NCI-H146 treated with DMSO at 0.1 percent for 48 hours (cell line): ENCODE measurements at regions not wholly inside any gene's neighbourhood (a gene's known extent, or its start where the extent isn't known, plus 50 kb on each side); places are given as distances from the start of the nearest gene placed in this dataset.

Experiments
- DNase-seq: peaks from one replicate; lab custom pipeline; 2025; ENCODE audit not compliant: unreplicated experiment; lab: John Stamatoyannopoulos, UW

DNA sequence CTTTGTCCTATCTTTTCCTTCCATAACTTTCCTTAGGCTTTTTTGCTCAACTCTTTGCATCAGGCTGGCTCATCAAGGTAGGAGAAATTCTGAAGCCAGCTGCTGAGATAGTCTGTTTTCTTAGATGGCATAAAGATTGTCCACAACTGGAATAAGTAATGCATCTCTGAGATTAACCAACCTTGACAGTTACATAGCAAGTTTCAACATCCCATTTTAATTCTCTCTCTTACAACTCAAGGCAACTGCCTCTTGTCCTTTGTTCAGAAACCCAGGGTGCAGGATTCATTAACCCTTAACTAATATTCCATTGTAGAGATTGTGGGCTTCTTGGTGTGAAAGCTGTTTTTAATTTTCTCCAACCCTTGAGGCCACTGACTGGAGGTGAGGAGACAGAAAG lies 239.2 kb downstream of the LACC1 start:
- no peak for DNase-seq

DNA sequence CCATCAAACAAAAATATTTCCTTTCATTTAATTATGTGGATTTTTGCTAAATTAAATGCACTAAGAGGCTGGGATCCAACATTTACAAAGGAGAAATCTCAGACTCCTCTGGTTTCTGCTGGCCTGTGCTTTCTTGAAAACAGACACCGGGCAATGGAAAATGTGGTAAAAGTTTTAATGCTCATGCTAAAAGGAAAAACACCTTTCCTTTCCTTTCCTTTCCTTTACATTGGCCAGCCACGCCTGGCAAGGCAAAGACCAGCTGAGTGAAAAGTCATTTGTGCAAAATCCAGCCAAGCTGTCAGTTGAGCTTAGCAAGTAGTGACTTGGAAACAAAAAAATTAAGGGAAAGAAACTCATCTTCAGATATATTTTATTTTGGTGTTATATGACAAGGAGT lies 240.3 kb downstream of the LACC1 start:
- DNase-seq, result no peak

DNA sequence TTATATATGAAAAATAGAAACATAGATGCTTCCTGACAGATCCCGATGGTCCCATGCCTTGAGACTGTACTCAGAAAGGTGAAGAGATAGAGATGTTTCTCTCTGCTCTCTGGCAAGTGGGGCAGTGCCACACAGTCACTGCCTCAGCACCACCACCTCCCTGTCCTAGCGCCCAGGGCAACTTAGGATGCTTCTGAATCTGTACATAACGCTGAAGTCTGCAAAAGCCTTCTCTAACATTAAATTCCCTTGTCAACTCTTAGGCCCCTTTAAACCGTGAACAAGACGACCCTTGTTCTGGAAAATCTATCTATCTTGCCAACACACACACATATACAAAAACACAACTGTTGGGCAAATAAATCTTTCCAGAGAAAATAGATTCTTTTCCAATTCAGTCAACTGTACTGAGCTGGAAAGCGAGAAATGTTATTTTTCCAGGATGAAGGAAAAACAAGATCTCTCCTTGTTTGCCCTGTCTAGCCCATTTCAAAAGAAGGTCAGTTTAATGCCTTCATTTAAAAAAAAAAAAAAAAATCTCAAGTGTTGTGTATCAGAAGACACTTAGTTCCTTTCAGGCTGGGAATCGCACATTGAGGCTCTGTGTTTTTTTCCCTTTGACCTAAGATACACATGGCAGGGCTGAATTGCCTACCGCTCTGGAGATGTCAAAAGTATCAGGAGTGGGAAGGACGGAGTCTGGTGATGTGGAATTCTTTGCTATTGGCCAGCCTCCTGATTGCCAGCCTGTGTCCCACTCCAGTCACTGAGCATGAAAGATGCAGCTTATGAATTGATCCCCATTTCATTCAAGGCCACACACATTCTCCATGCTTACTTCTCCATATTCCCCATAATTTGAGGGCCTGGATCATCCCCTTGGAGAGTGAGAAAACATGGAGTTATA lies 241.4 kb downstream of the LACC1 start:
- DNase-seq, result no peak

DNA sequence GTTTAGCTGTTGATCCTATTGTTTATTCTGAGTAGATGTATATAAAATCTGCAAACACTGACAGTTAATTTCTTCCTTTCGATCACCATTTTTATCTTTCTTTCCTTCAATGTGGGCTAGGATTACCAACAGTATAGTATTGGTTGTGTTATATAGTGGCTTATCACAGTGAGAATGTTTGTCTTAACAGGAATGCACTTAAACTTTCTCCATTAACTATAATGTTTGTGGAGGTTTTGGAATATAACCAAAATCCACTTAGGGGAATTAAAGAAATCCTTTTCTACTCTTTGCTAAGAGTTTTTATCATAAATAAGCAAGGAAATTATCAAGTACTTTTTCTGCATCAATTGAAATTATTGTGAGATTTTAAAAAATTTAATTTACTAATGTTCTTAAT lies 244.6 kb downstream of the LACC1 start:
- DNase-seq, result no peak

DNA sequence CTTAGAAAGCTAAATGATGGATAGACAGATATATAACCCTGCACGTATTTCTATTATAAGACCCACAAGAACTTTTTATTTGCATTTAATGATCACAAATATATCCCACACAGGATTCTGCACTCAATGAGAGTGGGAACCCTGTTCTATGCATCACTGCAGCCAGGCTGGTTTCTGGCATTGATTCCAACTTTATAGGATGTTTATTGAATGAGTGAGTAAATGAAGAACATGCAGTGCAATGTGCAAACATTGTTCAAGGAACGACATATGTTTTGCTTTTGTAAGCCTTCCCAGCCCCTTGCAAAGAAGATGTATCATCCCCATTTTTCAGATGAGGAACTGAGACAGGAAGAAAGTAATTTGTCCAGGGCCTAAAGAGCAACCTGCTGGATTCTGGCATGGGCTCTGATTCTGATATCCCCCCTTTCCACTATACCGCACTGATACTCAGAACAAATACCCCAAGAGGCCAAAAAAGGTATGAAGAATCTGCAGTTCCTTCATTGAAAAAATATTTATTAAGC lies 246.3 kb downstream of the LACC1 start:
- DNase-seq, result no peak

DNA sequence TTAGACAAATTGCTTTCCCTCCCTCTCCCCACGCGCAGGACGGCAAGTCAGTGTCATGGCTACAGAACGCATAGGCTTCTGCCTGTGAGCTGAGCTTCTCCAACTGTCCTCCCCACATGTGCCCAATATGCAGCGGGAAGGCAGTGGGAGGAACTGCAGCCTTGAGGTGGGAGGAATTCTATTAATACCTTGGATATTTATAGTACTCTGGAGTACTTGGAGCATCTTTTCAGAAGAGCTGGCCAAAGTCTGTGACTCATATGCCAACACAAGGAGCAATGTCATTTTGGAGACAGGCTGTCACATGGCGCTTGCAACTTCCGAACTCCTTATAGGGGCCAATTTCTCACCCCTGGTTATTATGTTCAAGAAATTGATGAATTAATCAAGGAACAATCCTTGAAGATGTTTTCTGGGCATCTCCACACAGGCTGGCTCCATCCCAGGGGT lies 245.0 kb upstream of the SERP2 start:
- DNase-seq, result no peak

DNA sequence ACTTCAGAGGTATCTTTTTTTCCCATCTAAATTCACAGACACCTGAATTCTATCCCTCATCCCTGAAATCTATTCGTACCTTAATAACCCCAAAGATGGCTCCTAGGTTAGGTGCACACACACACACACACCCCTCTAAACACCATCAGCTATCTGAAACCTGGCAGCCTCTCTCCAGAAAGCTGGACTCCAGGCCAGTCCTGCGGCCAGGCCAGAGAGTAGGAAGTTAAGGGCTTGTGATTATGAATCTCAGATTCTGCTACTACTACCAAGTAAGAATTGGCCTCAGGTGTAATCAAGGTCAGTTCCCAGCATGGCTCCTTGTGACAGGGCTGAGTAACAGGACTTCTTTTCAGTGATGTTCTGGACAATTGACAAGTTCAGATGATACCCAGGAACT lies 244.2 kb upstream of the SERP2 start:
- no peak for DNase-seq

DNA sequence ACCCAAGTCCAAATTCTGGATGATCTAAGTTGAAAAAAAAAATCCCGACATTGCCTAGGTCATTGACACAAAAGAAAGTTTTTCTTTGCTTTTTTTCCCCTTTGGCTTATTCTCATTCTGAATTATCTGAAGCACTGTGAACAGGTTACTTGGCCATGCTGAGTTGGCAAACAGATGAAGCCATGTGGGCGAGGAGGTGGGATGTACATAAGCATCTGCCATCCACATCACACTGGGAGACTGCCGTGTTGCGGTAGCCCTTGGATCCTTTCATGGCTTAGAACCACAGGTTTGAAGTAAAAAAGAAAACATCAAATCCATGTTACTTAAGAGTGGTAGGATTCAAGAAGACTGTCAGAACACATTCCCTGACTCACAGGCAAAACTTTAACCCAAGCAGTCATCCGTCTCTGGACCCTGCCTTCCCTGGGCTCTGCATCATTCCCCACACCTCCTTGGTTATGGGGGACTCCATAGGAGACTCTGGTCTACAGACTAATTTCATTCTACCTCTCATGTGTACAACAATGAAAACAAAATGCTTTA lies 242.5 kb upstream of the SERP2 start:
- DNase-seq, result no peak

DNA sequence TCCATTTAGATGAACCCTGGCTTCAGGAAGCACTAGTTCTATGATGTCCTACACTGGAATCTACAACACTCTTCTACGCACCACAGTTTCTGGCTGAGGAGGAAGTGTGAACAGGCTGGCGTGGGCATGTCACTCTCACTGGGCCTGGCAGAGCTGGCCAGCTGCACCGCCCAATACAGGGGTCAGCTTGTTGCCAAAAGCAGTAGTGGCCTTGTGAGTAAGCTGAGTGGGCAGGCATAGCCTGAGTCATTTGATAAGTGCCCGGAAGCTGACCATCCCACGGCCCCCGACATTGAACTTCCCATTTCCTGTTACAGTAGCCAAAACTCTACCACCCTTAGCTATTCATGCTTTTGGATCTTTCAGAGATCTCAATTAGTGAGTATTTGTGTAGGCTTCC lies 240.9 kb upstream of the SERP2 start:
- no peak for DNase-seq

DNA sequence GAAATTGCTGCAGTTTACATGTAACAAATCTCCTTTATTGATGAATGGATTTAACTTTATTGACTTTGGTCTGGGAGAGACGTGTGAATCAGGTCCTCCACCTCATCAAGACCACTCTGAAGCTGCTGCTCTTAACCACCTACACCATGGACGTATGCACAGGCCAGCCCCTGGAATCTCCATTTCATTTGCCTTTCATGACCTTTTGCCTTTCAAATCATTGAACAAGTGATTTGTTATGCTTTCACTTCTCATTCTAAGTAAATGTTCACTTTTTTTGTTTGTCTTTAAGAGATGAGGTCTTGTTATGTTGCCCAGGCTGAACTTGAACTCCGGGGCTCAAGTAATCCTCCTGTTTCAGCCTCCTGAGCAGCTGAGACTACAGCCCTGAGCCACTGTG lies 240.0 kb upstream of the SERP2 start:
- no peak for DNase-seq

DNA sequence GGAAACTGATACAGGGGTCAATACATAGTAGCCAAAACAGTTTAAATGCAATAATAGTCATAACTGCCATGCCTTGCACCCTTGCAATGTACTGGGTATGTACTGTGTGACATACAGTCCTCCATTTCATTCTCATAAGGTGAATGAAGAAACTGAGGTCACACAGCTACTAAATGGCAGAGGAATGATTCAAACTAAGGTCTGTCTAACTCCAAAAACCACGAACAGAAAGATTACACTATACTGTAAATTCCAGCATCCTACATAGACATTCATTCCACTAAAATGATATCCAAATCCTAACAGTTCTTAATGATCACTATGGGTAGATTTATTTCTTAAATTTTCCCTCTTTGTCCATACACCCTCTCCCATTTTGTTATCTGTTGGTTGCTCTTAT lies 238.1 kb upstream of the SERP2 start:
- DNase-seq, result no peak

DNA sequence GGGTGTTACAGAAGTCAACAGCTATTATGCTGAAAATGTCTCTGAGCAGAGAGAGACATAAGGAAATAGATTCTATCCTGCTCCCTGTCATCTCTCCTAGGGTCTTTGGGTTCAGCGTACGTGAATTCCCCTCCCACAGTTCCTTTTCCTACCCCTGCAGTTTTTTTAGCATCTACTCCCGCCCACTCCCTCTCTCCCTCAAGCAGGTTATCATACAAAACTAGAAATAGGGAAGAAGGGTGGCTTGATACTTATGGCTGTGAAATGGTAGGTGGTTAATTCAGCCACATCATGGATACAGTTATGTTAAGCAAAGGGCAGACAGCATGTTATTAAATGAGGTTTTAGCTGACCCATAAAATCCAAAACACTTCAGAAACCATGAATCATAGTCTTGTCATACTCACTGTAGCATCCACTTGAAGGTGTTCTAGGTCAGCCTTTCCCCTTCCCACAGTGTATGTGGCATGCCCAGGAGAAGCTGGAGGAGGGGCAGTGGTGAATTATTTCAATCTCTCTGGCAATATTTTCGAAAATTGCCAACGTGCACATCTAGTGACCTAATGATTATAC lies 236.8 kb upstream of the SERP2 start:
- no peak for DNase-seq

DNA sequence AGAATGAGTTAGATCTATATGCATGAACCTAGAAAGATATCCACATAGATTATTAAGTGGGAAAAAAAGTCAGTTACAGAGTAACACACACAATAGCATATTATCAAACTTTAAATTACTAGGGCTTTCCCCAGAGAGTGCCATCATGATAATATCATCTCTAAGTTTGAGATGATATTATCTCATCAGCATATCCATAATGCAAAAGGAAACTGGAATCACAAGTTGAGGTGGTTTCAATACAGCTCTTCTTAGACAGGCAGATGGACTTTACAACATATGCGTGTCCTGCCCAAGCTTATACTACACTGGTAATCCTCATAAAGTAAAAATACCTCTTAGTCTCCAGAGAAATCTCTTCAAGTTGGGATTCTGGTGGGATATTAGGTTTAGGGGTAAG lies 236.2 kb upstream of the SERP2 start:
- no peak for DNase-seq

DNA sequence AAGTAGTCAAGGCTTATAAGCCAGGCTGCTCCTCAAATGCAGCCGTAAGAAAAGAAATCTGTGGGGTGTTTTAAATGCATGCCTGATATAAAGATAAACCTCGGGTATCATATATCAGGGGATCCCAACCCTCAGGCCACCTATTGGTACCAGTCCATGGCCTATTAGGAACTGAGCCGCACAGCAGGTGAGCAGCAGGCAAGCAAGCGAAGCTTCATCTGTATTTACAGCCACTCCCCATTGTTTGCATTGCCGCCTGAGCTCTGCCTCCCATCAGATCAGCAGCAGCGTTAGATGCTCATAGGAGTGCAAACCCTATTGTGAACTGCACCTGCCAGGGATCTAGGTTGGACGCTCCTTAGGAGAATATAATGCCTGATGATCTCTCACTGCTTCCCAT lies 233.5 kb upstream of the SERP2 start:
- DNase-seq, result peak; percentile 97

DNA sequence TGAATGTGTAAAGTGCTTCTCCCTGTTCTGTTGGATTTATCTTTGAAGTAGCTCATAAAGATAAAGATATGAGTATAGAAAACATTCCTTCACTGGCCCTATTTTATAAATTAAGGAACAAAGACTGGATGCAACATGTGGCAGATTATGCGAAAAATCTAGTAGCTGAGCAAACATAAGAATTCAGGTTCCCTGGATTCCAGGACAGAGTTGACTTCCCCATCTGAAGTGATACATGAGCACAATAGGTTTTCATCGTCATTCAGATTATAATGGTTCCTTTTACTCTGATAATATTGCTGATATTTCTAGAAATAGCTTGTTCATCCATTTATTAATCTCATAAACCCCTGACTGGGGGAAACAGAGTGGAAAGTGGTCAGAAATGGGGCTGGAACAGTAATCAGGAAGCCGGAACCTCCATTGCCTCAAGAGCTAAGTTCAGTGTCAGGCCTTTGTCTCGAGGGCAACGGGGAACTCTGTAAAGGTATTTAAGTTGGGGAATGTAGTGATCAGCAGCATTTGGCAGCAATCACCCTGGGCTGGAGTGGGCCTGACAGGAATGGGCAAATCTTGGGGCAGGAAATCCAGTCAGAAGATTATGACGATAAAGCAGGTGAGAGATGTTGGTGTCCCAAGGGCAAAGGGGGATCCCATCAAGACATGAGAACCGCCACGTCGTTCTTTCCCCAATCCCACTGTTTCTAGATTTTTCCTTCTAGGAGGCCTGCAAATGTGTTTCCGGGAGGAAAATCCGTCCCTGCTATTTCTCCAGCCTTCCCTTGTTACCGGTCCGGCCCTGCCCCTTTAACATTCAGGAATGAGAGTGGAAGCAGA lies 232.5 kb upstream of the SERP2 start:
- DNase-seq, result no peak

DNA sequence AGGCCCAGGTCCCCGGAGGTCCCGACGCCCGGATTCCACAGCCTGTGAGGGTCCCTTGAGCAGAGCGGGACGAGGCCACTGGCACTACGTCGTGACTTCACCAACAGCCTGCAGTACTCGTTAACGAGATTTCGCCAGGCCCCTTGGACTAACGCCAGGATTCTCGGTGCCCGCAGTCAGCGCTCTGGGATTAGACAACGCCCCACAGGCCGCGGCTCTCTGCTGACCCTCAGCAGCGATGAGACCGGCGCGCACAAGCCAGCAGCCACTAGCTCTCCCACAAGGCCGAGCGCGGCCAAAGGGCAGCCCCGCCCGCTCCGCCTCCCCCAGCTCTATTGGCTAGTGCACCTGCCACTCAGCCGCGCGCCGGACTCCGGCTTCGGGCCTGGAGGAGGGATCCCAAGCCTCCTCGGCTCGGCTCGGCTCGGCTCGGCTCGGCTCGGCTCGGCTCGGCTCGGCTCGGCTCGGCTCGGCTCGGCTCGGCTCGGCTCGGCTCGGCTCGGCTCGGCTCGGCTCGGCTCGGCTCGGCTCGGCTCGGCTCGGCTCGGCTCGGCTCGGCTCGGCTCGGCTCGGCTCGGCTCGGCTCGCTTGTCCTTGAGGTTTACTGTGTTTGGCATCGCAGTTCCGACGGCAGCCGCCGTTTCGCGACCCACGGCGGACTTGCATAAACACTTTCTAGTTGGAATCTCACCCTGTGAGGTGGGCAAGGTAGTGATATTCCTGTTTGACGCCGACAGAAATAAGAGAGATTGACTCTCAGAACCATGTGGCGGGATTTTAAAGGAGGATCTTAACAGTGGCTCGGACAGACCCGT lies 231.7 kb upstream of the SERP2 start:
- DNase-seq, result peak; percentile 87

DNA sequence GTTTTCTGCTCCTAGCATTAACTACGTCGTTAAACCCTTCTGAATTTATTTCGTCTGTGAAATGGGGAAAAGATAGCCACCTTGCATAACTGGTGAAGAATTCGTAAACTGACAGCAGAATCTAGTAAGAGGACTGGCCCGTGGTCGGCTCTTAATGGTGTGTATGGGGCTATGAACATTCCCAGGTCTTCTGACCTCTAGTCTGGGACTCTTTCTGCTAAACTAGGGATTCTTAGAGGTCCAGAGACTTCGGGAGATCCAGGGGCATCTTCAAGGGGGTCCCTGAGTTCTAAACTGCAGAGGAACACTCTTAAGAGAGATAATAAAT lies 231.1 kb upstream of the SERP2 start:
- DNase-seq, result no peak

DNA sequence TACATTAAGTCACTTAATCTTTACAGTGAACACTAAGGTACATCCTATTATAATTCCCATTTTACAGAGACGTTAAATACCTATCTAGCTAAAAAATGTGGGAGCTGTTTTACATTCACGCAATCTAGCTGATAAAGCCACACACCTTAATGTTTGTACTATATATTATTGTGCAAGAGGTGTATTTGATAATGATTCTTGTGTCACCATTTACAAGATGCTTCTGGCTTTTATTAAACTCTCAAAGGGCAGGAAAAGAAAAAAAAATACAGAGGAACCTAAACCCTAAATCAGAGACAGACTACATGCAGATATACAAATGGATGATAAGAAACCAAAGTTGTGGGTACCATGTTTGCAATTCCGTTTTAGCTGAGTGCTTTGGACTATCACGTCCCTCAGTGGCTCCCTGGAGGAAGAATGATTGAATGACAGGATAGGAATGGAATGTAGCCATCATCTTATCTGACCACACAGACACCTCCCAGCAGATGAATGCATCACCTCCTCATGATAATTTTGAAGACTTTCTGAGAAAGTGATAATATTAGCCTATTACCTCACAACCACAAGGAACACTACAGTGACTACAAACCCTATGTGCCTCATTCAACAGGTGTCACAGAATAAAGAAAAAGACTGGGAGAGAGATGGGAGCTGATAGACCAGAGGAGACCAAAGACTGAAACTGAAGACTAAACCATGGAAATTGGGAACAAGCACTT lies 230.5 kb upstream of the SERP2 start:
- no peak for DNase-seq

DNA sequence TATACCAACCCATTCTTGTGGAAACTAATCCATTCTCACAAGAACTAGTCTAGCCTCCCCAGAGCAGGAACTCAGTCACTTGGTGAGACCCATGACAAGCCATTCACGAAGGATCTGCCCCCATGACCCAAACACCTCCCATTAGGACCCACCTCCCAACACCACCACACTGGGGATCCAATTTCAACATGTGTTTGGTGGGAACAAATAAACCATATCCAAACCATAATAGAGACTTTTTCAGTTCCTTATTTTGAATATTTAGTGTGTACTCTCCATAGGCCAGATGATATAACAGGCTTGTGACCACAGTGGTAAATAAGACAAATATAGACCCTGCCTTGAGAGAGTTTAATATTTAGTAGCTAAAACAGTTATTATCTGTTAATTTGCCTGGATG lies 227.5 kb upstream of the SERP2 start:
- no peak for DNase-seq

DNA sequence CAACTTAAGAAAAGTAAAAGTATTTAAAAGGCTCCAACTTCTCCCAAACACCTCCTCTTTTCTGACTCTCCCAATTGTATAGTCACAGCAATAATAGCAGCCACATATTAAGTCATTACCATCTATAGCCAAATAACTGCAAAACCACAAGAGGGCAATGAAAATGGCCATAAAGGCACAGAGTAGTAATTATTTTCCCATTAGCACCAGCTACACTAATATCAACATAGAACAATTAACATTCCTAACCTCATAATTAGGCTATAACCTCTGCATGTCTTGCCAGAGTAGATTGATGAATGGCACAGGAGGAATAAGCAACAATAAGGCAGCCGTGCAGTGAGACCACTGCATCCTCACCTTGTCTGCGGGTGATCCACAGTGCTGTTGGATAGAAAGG lies 226.4 kb upstream of the SERP2 start:
- DNase-seq, result peak; percentile 28
